Glutamatergic neuron (in vitro differentiated cells): ENCODE measurements at regions not wholly inside any gene's neighbourhood (a gene's known extent, or its start where the extent isn't known, plus 50 kb on each side); places are given as distances from the start of the nearest gene placed in this dataset.

Experiments used
- DNase-seq: peaks from one replicate; pipeline ENCODE4 v3.0.0; 2022
- H3K27ac Mint-ChIP-seq: one replicate; pipeline ENCODE4 v1.8.0; 2020; ENCODE audit warnings: mild to moderate bottlenecking, mixed read lengths, inconsistent platforms; ENCODE audit not compliant: unreplicated experiment
- H3K27me3 Mint-ChIP-seq: one replicate; pipeline ENCODE4 v1.8.0; 2020; ENCODE audit warnings: mild to moderate bottlenecking, moderate library complexity, mixed read lengths, inconsistent platforms; ENCODE audit not compliant: unreplicated experiment
- H3K36me3 Mint-ChIP-seq: one replicate; pipeline ENCODE4 v1.8.0; 2020; ENCODE audit warnings: mild to moderate bottlenecking, mixed read lengths, inconsistent platforms; ENCODE audit not compliant: unreplicated experiment
- H3K4me1 Mint-ChIP-seq: one replicate; pipeline ENCODE4 v1.8.0; 2020; ENCODE audit warnings: mild to moderate bottlenecking, low read depth, mixed read lengths, inconsistent platforms; ENCODE audit not compliant: unreplicated experiment
- H3K4me3 Mint-ChIP-seq: one replicate; pipeline ENCODE4 v1.8.0; 2020; ENCODE audit warnings: mild to moderate bottlenecking, mixed read lengths, inconsistent platforms; ENCODE audit not compliant: unreplicated experiment
- H3K9me3 Mint-ChIP-seq: one replicate; pipeline ENCODE4 v1.8.0; 2020; ENCODE audit warnings: mild to moderate bottlenecking, moderate library complexity, mixed read lengths, inconsistent platforms; ENCODE audit not compliant: unreplicated experiment
- CTCF ChIP-seq: fragments of 200-600 bp; sonication (generic); IDR thresholded peaks from one replicate; pipeline ENCODE4 v1.5.0; 2021; ENCODE audit not compliant: partially characterized antibody, unreplicated experiment

- Mint-ChIP-seq H3K27ac (no peak overlapping the region), H3K36me3 (no peaks in the 10 kb centered on the region), H3K4me3 (no peak overlapping the region), H3K9me3 (no peaks in the 10 kb centered on the region), H3K4me1 (no peaks in the 10 kb centered on the region), H3K27me3 (no peaks in the 10 kb centered on the region)
- DNase-seq: no peak
- TF ChIP-seq CTCF: no peak
These were observed 55.4 kb upstream of the ESX1 start for GRCh38 chrX:104310090-104310489.

GRCh38 chrX:104309169-104309568 is 54.4 kb upstream of the ESX1 start:
- Mint-ChIP-seq H3K27me3 (no peaks in the 10 kb centered on the region), H3K27ac (no peak overlapping the region), H3K36me3 (no peaks in the 10 kb centered on the region), H3K4me3 (no peak overlapping the region), H3K4me1 (no peaks in the 10 kb centered on the region), H3K9me3 (no peaks in the 10 kb centered on the region)
- no peak for DNase-seq
- TF ChIP-seq CTCF: no peak

- no peak for DNase-seq
- no peak for TF ChIP-seq CTCF
- Mint-ChIP-seq H3K27ac (no peak overlapping the region), H3K4me3 (no peak overlapping the region), H3K9me3 (no peaks in the 10 kb centered on the region), H3K27me3 (no peaks in the 10 kb centered on the region), H3K36me3 (no peaks in the 10 kb centered on the region), H3K4me1 (no peaks in the 10 kb centered on the region)
These were observed 52.6 kb upstream of the ESX1 start for GRCh38 chrX:104307341-104307740.

GRCh38 chrX:104306180-104306579 is 51.4 kb upstream of the ESX1 start:
- no peak overlapping the region for H3K4me3 Mint-ChIP-seq
- no peaks in the 10 kb centered on the region for H3K27me3 Mint-ChIP-seq
- no peak for TF ChIP-seq CTCF
- no peaks in the 10 kb centered on the region for H3K9me3 Mint-ChIP-seq
- H3K4me1 Mint-ChIP-seq: no peaks in the 10 kb centered on the region
- DNase-seq: no peak
- H3K36me3 Mint-ChIP-seq: no peaks in the 10 kb centered on the region
- H3K27ac Mint-ChIP-seq: no peak overlapping the region
